H1 (cell line): ENCODE measurements at regions not wholly inside any gene's neighbourhood (a gene's known extent, or its start where the extent isn't known, plus 50 kb on each side); places are given as distances from the start of the nearest gene placed in this dataset.

Experiments
- BCL11A ChIP-seq, 2 experiments: IDR thresholded peaks; one replicate each; pipeline ENCODE4 v1.6.1; 2011; ENCODE audit warnings: low read depth in 2 of 2, low read length in 2 of 2, mild to moderate bottlenecking in 2 of 2
- EP300 ChIP-seq, 2 experiments: IDR thresholded peaks; 1 replicate in 1 of 2; 2 replicates in 1 of 2; pipeline ENCODE4 v1.6.1; 2011 to 2012; ENCODE audit warnings: low read depth in 2 of 2, low read length in 2 of 2, mild to moderate bottlenecking in 2 of 2, borderline replicate concordance in 1 of 2, inconsistent platforms in 1 of 2, moderate library complexity in 1 of 2
- SP2 ChIP-seq: IDR thresholded peaks from 2 replicates; pipeline ENCODE4 v1.6.1; 2012; ENCODE audit warnings: mild to moderate bottlenecking, low read length, inconsistent platforms

DNA sequence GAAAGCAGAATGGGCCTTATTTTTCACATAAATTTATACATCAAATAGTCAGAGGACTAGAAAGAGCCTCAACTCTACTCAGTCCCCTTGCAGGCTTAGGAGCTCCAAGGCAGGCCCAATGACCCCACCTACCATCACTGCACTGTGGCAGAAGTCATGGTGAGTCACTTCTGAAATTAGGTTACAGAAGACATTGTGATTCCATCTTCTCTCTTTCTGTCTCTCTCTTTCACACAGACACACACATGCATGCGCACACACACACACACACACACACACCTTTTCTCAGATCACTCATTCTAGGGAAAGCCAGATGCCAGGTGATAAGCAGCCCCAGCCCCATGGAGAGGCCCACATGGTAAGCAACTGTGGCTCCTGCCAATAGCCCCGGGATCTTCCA, 103.8 kb downstream of the C6orf118 start (continued):
- TF ChIP-seq BCL11A (IDR thresholded peaks at IDR 0.05; ENCODE audit: low read depth in 2 of 2, low read length in 2 of 2) = no peak
- TF ChIP-seq EP300 (IDR thresholded peaks at IDR 0.05; ENCODE audit: borderline replicate concordance in 1 of 2, low read depth in 2 of 2, low read length in 2 of 2) = no peak
- TF ChIP-seq SP2 = no peak
